DLD1 (cell line): ENCODE measurements at regions not wholly inside any gene's neighbourhood (a gene's known extent, or its start where the extent isn't known, plus 50 kb on each side); places are given as distances from the start of the nearest gene placed in this dataset.
"Not testable (repeated sequence)": the region's sequence is repeated elsewhere in the genome, so short reads cannot be mapped to it uniquely, and the experiment has no call there.

Experiments used
- in situ Hi-C: cut with HindIII; loops from 2 replicates; pipeline ENCODE4 v1.10.0; 2017; ENCODE audit warnings: low sequenced_read_pairs

- in situ Hi-C loops: no loop called here
Measured at GRCh38 chr1:30242722-30243457, 480.5 kb downstream of the MATN1 start.

GRCh38 chr1:30242168-30242567, 481.2 kb downstream of the MATN1 start:
- in situ Hi-C loops: no loop called here

GRCh38 chr1:30241681-30242080, 481.7 kb downstream of the MATN1 start:
- in situ Hi-C loops: no loop called here

- in situ Hi-C loops: no loop called here
Measured at GRCh38 chr1:30234091-30234490, 489.3 kb downstream of the MATN1 start.

GRCh38 chr1:30232288-30232899, 491.0 kb downstream of the MATN1 start:
- in situ Hi-C loops: no loop called here

GRCh38 chr1:30229960-30230359, 493.4 kb downstream of the MATN1 start:
- in situ Hi-C loops: no loop called here

- in situ Hi-C loops: no loop called here
Measured at GRCh38 chr1:30229557-30229956, 493.8 kb downstream of the MATN1 start.

GRCh38 chr1:30226648-30227047, 496.7 kb downstream of the MATN1 start:
- in situ Hi-C loops: no loop called here

- in situ Hi-C loops: no loop called here
Measured at GRCh38 chr1:30225357-30225756, 498.0 kb downstream of the MATN1 start.

- in situ Hi-C loops: no loop called here
Measured at GRCh38 chr1:30219675-30220074, 503.7 kb downstream of the MATN1 start.

- in situ Hi-C loops: no loop called here
Measured at GRCh38 chr1:30218438-30218837, 504.9 kb downstream of the MATN1 start.

- in situ Hi-C loops: no loop called here
Measured at GRCh38 chr1:30216602-30217001, 506.8 kb downstream of the MATN1 start.

- in situ Hi-C loops: no loop called here
Measured at GRCh38 chr1:30213936-30214335, 509.4 kb downstream of the MATN1 start.

GRCh38 chr1:30207962-30208361, 515.4 kb downstream of the MATN1 start:
- in situ Hi-C loops: not testable (repeated sequence)

- in situ Hi-C loops: not testable (repeated sequence)
Measured at GRCh38 chr1:30206631-30207030, 516.8 kb downstream of the MATN1 start.

GRCh38 chr1:30204916-30205315, 518.5 kb downstream of the MATN1 start:
- in situ Hi-C loops: not testable (repeated sequence)

GRCh38 chr1:30201015-30201414, 522.4 kb downstream of the MATN1 start:
- in situ Hi-C loops: no loop called here

GRCh38 chr1:30200161-30200560, 523.2 kb downstream of the MATN1 start:
- in situ Hi-C loops: no loop called here

- in situ Hi-C loops: no loop called here
Measured at GRCh38 chr1:30199563-30199962, 523.8 kb downstream of the MATN1 start.

GRCh38 chr1:30198795-30199403, 524.5 kb downstream of the MATN1 start:
- in situ Hi-C loops: no loop called here

- in situ Hi-C loops: no loop called here
Measured at GRCh38 chr1:30198451-30198760, 525.0 kb downstream of the MATN1 start.
